Fibroblast of skin of scalp (primary cell): ENCODE measurements at regions not wholly inside any gene's neighbourhood (a gene's known extent, or its start where the extent isn't known, plus 50 kb on each side); places are given as distances from the start of the nearest gene placed in this dataset.
"Not testable (repeated sequence)": the region's sequence is repeated elsewhere in the genome, so short reads cannot be mapped to it uniquely, and the experiment has no call there.

Source experiments
- DNase-seq: peaks from one replicate; pipeline ENCODE4 v3.0.0-alpha.2; 2013

DNA sequence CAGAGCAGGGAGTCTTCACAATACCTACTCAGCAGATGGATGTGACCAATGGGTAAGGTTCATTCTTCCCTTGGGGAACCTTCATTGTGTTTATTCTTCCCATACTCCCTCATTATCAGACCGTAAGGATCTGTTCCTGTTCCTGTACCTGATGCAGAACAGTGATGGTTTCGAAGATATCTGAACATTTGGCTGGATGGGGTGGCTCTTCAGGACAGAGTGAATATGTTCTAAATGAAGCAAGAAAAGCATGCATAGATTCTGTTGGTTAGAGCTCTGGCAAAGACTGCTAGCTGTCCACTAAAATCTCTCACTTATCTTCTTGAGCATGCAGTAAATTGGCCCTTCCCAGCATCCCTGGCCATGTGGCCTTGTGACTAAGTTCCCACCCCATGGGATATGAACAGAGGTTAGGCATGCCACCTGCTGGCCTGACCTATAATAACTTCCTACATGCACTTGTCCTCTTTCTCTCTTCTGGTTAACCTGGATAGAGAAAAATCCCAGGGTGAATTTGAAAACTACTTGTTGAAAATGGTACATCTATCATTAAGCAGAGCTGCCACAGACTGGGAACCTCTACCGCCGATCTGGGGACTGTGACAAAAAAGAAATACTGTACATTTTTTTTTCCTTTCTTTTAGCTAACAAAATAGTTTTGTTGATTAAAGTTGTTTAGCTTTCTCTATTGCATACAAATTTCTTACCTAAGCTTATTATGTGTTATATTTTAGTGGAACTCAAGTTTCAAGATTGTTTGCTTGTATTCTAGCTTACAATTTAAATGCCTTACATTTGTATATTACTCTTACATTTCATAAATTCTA, 60.0 kb upstream of the BANK1 start:
- peak; percentile 73 for DNase-seq

GRCh38 chr4:101727238-101727637, 63.3 kb upstream of the BANK1 start:
- no peak for DNase-seq

DNA sequence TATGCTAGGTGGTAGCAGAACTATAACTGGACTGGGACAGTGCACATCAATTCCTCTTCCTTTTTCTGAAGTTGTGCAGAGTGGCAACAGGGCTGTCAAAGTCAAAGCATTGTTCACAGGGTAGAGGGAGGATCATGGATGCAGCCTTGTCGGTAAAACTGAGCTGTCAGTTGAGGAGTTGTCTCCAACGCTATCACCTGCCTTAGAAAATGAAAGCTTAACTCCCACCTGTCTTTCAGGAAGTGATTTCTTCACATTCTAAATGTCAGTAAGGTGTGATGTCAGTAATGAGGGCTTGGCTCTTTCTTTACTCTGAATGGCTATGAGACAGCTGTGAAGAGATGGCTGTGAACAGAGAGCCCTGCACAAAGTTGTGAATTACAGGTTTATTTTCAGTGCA, 66.4 kb upstream of the BANK1 start:
- no peak for DNase-seq

GRCh38 chr4:101718810-101719209, 71.7 kb upstream of the BANK1 start:
- no peak for DNase-seq

DNA sequence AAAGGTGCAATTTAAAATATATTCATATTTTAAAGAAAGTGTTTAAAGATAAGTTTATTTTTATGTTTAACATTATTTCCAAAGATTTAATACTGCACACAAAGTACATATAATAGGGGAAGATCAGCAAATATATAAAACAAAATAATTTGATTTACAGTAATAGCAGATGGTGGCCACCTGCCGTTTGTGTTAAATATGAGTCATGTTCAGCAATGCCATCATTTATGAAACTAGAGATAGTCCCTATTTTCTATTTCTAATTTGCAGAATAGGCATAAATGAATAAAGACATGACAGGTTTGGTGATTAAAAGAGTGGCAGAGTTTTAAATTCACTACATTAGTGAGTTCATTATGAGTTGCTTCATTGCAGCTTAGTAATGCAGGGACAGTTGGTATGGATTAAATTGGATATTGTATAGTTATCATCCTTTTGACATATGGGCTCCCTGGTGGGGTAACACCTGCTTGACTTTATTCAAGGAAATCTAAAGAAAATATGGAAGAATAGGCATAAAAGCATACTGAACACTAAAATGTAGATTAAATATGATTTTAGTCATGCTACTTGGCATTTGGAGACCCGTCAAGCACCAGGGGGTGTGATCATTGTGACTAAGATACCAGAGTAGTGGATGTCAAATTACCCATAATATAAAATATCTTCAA, 78.8 kb upstream of the BANK1 start:
- no peak for DNase-seq

DNA sequence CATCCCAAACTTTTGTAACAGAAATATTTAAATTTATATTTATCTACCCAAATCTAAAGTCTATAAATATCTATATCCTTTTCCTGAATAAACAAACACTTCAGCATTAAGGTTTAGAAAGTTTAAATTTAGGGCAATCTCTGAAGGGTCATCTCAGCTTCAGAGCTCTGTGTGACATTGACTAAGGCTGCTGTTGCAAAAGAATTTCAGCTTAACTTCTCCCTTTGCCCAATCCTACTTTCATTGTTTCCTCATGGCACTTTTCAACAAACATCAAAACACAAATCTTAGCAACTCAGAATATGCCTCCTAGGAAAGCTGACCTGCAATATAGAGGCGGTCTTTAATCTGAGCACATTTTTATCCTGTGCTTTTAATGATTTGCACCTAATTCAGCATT, 79.7 kb upstream of the BANK1 start:
- DNase-seq = no peak

- no peak for DNase-seq
Observed at GRCh38 chr4:101708293-101709039, 82.1 kb upstream of the BANK1 start.

DNA sequence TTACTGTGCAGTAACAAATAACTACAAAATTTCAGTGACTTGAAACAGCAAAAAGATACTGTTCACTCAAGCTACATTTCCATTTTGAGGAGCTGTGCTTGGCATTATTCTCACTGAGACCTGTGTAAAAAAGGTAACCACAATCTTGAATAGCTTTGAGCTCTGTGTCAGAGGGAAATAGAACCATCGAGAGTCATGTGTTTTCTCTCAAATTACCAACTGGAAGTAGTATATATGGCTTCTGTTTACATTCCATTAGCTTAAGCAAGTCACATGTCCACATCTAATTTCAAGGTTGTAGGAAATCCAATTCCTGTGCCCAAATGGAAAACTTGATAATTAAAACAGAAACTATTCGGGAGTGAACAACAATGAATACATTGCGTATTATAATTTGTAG, 82.9 kb upstream of the BANK1 start:
- no peak for DNase-seq

DNA sequence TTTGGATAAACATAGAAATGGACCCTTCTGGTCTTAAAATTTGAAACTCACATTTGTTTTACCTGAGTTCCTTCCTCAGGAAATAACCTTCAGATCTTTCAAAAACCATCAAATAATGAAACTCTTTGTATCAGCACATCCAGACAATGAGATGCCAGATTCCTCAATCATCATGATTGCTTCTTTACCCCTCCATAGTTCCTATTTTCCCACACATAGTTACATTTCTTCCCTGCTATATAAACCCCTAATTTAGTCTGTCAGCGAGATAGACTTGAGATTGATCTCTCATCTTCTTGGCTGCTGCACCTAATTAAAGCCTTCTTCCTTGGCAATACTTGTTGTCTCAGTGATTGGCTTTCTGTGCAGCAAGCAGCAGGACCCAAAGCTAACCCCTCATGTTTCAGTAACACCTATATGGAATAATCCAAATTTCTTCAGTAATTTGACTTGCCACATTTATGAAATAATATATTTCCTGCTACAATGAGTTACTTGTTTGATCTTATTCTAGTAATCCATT, 83.9 kb upstream of the BANK1 start:
- DNase-seq = no peak

DNA sequence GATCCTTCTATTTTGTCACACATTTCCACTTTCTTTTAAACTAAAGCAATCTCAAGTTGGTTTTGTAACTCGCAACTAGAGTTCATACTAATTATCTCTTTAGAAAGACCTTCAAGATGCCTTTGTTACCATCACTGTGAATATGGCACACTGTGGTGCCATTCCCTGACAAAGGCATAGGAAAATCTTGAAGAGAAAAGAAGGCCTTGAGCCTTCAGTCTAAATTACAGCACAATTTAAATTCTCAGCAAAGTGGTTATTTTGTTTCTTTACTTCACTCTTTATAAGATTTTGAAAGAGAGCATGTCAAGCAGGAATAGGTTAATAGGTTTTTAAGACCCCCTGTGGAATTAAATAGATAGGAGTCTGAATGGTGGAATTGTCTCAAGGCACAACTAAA, 89.0 kb upstream of the BANK1 start:
- DNase-seq = no peak

- no peak for DNase-seq
Observed at GRCh38 chr4:101699441-101700124, 90.9 kb upstream of the BANK1 start.

- DNase-seq = no peak
Observed at GRCh38 chr4:101697266-101697665, 93.3 kb upstream of the BANK1 start.

- DNase-seq = no peak
Observed at GRCh38 chr4:101696276-101697010, 94.1 kb upstream of the BANK1 start.

GRCh38 chr4:101695176-101695575, 95.4 kb upstream of the BANK1 start:
- peak; percentile 0 for DNase-seq

DNA sequence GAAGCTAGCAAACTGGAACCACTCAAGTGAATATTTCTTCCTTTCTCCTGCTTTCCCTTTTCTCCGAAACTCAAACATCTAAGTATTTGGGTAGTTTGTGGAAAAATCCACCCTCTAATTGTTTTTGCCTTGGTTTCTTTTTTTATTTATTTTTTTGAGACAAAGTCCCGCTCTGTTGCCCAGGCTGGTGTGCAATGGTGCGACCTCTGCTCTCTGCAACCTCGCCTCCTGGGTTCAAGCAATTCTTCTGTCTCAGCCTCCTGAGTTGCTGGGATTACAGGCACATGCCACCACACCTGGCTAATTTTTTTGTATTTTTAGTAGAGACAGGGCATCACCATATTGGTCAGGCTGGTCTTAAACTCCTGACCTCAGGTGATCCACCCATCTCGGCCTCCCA, 96.1 kb upstream of the BANK1 start:
- DNase-seq = not testable (repeated sequence)

- DNase-seq = no peak
Observed at GRCh38 chr4:101693842-101694398, 96.6 kb upstream of the BANK1 start.

- DNase-seq = no peak
Observed at GRCh38 chr4:101689220-101689619, 101.3 kb upstream of the BANK1 start.

- no peak for DNase-seq
Observed at GRCh38 chr4:101685126-101685525, 105.4 kb upstream of the BANK1 start.

DNA sequence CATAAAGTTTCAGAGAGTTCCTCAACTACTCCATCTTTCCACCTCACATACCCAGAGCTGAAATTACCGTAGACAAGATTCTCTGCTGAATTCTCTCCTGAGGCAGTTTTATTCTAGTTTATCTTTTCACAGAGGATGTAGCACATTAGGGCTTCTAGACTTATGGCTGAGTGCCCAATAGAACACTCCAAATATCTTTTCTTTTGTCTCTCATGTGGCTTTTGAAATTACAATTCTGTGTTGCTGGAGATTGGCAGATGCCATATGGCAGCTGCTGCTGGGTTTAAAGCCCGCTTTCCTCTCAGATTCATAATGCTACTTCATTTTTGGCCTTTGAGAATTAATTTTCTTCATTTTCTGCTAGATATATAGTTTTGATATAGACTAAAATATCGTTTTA, 107.6 kb upstream of the BANK1 start:
- no peak for DNase-seq

DNA sequence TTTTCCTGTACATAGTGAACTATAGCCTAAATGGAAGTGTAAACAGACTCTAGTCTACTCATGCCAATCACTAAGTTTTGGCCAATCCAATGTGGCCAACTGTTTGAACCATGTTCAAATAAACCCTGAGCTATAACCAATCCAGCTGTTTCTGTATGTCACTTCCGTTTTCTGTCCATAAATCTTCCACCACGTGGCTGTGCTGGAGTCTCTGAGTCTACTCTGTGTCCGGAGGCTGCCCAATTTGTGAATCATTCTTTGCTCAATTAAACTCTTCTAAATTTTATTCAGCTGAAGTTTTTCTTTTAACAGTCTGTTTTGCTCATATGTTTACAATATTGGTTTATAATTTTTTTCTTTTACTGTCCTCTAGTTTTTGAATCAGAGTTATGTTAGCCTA, 112.3 kb upstream of the BANK1 start:
- no peak for DNase-seq

DNA sequence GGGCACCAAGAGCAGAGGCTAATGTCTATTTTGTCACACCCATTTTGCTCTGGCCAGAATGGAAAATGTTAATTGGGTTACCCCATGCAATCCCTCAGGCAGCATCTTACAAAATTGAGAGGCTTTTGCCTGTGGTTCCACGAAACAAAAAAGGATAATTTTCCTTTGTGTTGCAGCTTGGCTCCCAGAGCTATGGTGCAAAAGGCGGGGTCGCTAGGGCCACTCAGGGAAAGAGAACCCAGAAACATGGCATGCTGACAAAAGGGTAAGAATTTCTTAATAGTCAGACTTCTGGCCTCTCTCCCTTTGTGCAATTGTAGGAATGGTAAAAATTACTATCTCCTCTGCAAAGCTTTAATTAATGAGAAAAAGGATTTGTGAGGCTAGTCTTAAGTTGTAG, 119.6 kb upstream of the BANK1 start:
- DNase-seq = no peak

DNA sequence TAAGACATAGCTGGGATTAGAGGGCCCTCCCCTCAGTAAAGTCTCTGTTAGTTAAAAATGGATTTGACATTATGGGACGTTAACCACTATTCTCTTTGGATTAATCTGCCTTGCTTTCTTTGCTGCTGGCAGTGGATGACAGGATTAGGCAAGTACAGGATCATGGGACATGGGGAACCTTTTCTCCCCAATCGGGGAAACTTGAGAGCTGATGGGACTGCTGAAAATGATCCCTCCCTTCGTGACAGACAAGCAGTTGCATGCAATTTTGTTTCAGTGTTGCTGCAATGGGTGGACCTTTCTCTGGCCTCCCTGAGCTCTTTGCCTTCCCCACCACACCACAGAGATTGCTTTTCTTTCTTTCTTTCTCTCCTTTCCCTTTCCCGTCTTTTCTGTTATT, 120.2 kb upstream of the BANK1 start:
- DNase-seq = no peak
